Eye (tissue), 1 donor: ENCODE measurements at regions not wholly inside any gene's neighbourhood (a gene's known extent, or its start where the extent isn't known, plus 50 kb on each side); places are given as distances from the start of the nearest gene placed in this dataset.

ENCODE experiments used
- DNase-seq: peaks from one replicate; pipeline ENCODE4 v3.0.0-alpha.2; 2015

GRCh38 chr3:144148356-144148755, 176.7 kb downstream of the DIPK2A start:
- no peak for DNase-seq

- DNase-seq = no peak
Observed at GRCh38 chr3:144151983-144152382, 180.4 kb downstream of the DIPK2A start.

GRCh38 chr3:144160627-144161026, 189.0 kb downstream of the DIPK2A start:
- DNase-seq = no peak

DNA sequence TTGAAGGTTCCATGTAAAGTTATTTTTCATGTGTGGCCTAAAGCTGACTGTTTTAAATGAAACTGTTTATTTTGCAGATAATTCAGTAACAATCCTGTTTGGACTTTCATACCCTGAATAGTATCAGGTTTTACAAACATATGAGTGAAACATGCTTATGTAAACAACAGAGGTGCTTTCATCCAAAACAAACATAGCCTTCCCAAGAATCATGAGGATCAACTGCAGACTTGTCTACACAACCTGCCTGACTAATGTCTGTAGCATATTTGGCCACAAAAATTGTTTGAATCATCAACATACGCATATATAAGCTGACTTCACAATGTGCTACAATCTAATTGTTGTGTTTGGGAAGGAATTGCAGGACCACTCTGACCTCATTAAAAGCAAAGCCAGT, 190.4 kb downstream of the DIPK2A start:
- DNase-seq = no peak

GRCh38 chr3:144164352-144164751, 192.7 kb downstream of the DIPK2A start:
- DNase-seq = no peak

- no peak for DNase-seq
Observed at GRCh38 chr3:144165482-144165881, 193.9 kb downstream of the DIPK2A start.

DNA sequence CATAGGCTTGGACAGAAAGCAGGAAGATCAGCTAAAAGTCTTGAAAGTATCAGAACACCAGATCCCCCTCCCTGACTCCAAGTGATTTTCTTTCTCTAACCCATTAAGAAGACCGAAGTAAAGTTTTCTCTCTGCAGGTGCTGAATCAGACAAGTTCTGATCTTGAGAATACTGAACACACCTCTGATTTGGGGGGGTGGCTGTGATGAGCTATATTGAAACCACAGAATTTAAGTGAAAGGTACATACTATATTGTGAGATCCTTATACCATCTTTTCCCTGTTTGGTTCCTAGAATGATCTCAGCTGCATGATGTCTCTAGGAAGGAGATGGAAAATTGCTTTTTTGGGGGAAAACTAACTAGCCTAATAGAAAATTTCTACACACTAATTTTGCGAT, 196.0 kb downstream of the DIPK2A start:
- DNase-seq = no peak

GRCh38 chr3:144173491-144173890, 201.9 kb downstream of the DIPK2A start:
- DNase-seq = no peak

GRCh38 chr3:144175644-144176425, 204.2 kb downstream of the DIPK2A start:
- DNase-seq = no peak

DNA sequence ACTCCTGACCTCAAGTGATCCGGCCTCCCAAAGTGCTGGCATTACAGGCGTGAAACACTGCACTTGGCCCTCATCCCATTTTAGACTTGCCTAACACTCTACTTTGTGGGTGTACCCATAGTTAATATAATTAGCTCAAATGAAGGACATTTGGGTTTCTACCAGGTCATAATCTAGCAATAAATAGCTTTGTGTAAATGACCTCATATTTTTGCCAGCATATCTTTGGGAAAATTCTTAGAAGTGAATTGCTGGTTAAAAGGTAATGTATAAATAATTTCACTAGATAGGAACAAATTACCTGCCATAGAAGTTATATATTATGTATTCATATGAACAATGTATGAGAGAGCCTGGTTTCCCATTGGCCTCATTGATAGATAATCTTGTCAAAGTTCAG, 206.0 kb downstream of the DIPK2A start:
- DNase-seq = no peak

- no peak for DNase-seq
Observed at GRCh38 chr3:144178607-144179006, 207.0 kb downstream of the DIPK2A start.

GRCh38 chr3:144181062-144181461, 209.4 kb downstream of the DIPK2A start:
- no peak for DNase-seq

GRCh38 chr3:144182501-144182900, 210.9 kb downstream of the DIPK2A start:
- no peak for DNase-seq

DNA sequence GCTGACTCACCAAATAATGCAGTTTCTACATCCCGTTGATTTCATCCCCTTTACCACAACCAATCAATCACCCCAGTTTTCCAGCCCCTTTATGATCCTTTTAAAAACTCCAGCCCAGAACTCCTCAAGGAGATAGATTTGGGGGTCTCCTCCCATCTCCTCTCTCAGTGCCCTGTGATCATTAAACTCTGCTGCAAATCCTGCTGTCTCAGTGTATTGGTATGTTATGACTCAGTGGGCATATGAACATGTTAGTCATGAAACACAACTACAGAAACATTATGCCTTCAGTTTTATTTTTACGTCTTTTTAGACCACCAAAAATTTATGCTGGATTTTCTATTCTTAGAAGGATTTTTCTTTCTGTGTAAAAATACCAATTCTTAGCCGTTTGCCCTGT, 213.7 kb downstream of the DIPK2A start:
- no peak for DNase-seq

- DNase-seq = no peak
Observed at GRCh38 chr3:144187531-144188210, 216.0 kb downstream of the DIPK2A start.

GRCh38 chr3:144189044-144189443, 217.4 kb downstream of the DIPK2A start:
- DNase-seq = no peak

GRCh38 chr3:144197116-144197515, 225.5 kb downstream of the DIPK2A start:
- no peak for DNase-seq

DNA sequence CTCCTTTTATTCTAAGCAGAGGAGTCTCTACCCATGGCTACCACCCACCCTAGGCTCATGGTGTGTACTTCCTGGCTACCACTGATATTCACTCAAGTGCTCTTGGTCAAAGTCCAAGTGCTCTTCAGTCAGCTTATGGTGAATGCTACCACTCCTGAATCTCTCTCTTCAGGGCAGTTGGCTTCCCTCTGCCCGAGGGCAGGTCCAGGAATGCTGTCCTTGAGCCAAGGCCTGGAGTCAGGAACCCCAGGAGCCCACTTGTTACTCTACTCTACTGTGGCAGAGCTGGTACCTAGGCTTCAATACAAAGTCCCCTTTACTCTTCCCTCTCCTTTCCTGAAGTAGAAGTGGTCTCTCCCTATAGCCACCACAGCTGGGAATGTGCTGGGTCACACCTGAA, 226.0 kb downstream of the DIPK2A start:
- no peak for DNase-seq

DNA sequence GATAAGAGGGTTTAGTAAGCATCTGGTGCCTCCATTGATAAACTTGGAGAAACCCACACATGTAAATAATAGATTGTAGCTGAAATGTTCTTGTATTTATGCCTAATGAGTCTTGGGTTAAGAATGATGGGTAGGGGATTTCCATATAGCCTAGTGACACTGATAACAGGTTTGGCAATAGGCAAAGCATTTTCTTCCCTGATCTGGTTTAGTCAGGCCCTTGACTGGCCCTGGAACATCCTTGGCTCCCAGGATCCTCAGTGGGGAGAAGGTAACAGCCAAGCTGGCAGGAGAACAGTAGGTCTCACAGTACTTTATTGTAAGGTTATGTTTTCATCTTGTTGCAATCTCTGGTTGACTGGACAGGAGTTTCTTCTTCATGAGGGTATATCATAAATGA, 228.4 kb downstream of the DIPK2A start:
- no peak for DNase-seq

DNA sequence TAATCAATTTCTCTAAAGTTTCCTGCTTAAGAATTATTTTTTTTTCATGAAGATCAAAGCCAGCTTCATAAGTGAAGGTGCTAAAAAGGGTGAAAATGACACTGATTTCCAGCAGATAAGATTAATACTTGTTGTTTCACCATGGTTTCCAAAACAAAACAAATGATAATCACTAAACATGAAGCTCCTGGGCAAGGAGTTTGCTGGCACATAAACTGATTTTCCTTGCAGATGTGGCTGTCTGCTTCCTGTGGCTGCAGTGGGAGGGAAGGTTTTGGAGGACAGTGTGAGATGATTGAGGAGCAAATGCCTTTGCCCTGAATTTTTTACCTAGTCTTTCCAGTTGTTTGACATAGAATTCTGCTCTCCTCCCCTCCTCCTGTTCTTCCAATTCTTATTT, 228.8 kb downstream of the DIPK2A start:
- no peak for DNase-seq

DNA sequence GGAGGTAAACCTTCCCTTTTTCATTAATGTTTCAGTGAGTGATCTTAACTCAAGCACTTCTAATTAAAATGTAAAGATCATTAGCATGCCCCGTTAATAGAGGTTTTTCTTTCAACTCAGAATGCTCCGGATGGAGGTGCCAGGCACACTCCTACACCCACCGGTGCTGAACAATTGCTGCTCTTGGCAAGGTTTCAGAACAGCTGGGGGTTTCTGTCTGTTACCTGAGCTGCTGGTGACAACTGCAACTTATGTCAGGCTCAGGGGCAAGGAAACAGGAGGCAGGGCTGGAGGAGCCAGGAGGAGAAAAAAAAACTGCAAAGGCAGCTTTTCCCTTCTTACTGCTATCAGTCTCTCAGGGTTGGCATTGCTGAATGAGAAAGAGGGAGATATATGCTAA, 250.1 kb downstream of the DIPK2A start:
- DNase-seq = no peak

GRCh38 chr3:144229330-144229729, 257.7 kb downstream of the DIPK2A start:
- no peak for DNase-seq

DNA sequence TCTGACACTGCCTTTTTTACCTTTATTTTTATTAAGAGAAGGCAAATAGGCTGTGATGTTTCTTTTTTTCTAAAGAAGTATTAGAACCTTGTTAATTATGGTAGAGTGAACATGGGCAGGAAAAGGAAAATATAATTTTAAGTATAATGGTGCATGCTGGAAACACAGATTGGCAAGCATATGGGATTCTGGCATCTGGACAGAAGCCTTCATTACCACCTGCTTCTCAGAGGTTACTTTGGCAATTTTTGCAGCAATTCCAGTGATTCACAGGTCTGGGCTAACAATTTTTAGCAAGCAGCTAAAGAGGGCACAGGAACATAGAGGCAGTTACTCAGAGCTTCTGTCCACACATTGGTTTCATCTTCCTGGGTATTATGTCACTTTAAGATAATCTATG, 258.3 kb downstream of the DIPK2A start:
- no peak for DNase-seq

DNA sequence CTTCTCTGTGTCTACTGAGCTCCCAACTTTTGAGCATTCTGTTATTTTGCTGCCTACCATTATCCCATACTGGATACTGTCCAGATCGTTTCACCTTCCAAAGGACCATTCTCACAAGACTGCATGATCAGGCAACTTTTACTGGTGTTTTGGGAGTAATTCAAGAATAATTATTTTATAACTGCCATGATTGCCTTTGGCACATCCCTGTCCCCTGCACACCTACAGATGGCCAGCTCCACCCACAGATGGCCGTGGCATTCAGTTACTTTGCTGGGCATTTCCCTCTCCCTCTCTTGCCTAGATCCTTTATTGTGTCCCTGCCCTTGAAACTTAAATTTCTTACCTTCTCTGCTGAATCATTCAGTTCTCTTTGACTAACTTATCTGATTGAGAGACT, 263.9 kb downstream of the DIPK2A start:
- DNase-seq = no peak

DNA sequence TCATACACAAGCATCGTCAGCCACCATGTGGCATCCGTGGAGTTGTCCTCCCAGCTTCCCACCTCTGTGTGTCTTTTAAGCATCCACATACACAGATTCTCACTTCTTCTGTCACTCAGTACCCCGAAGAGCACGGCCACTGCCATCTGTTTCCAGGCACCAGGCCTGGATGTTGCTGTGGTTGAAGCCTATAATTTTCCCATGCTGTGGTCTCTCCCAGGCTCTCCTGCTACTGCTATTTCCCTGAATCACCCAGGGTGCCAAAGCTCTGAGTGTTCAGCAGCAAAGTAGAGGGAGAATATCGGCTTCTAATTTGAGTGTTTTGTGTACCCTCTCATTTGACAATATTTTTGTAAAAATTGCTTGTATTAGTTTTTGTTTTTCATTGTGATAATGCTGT, 265.7 kb downstream of the DIPK2A start:
- no peak for DNase-seq
